ENCODE measurements at regions not wholly inside any gene's neighbourhood (a gene's known extent, or its start where the extent isn't known, plus 50 kb on each side); places are given as distances from the start of the nearest gene placed in this dataset.

DNA sequence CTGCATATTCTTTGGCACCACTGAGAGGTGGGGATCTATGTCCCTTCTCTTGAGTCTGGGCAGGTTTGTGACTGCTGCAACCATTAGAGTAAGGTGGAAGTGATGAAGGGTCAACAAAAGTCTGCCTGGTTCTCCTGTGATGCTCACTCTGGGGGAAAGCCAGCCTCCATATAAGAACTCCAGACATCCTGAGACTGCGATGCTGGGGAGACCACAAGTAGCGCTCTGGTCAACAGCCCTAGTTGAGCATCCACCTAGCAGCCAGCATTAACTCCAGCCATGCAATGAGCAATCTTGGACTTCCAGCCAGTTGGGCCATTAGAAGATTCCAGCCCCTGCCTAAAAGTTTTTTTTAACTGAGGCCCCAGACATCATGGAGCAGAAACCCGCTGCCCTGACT is 62.8 kb downstream of the SCN11A start:
- TF ChIP-seq GABPA (IDR thresholded peaks at IDR 0.05; ENCODE audit: low read depth, low read length) (no peak), GABPA (CRISPR knock-in tag; IDR thresholded peaks at IDR 0.05; ENCODE audit: low read depth) (no peak), TRIM24 (CRISPR knock-in tag; IDR thresholded peaks at IDR 0.05) (no peak), KLF16 (CRISPR knock-in tag; IDR thresholded peaks at IDR 0.05) (no peak), ZNF274 (CRISPR knock-in tag; IDR thresholded peaks at IDR 0.05) (no peak), HIVEP1 (CRISPR knock-in tag; IDR thresholded peaks at IDR 0.05) (no peak), MEIS1 (CRISPR knock-in tag; IDR thresholded peaks at IDR 0.05; ENCODE audit: borderline replicate concordance) (no peak), CBX2 (IDR thresholded peaks at IDR 0.05; ENCODE audit: low read depth, low read length) (no peak), CBX2 (CRISPR knock-in tag; IDR thresholded peaks at IDR 0.05; ENCODE audit: low read depth) (no peak)
- TF ChIP-seq, protein P1, sequence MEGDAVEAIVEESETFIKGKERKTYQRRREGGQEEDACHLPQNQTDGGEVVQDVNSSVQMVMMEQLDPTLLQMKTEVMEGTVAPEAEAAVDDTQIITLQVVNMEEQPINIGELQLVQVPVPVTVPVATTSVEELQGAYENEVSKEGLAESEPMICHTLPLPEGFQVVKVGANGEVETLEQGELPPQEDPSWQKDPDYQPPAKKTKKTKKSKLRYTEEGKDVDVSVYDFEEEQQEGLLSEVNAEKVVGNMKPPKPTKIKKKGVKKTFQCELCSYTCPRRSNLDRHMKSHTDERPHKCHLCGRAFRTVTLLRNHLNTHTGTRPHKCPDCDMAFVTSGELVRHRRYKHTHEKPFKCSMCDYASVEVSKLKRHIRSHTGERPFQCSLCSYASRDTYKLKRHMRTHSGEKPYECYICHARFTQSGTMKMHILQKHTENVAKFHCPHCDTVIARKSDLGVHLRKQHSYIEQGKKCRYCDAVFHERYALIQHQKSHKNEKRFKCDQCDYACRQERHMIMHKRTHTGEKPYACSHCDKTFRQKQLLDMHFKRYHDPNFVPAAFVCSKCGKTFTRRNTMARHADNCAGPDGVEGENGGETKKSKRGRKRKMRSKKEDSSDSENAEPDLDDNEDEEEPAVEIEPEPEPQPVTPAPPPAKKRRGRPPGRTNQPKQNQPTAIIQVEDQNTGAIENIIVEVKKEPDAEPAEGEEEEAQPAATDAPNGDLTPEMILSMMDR (CRISPR knock-in tag; IDR thresholded peaks at IDR 0.05): no peak
